Transverse colon (tissue), 4 donors: ENCODE measurements at regions not wholly inside any gene's neighbourhood (a gene's known extent, or its start where the extent isn't known, plus 50 kb on each side); places are given as distances from the start of the nearest gene placed in this dataset.

ENCODE experiments used
- EP300 ChIP-seq: sonication (generic); formaldehyde crosslinking; IDR thresholded peaks from one replicate; pipeline ENCODE4 v1.6.1; 2017; ENCODE audit warnings: antibody characterized with exemption, low read depth
- POLR2A ChIP-seq: fragments of 450-650 bp; IDR thresholded peaks from one replicate; pipeline ENCODE4 v1.6.1; 2016; ENCODE audit warnings: antibody characterized with exemption, mild to moderate bottlenecking, moderate library complexity
- POLR2AphosphoS5 ChIP-seq, 3 donors: sonication (generic); formaldehyde crosslinking; IDR thresholded peaks; one replicate each; pipeline ENCODE4 v1.6.1; 2016; ENCODE audit warnings: antibody characterized with exemption in 3 of 3
- TF ChIP-seq, protein P1 (sequence below), 5 experiments: fragments of 200-600 bp in 3 of 5; fragments of 450-650 bp in 2 of 5; sonication (generic) in 3 of 5; IDR thresholded peaks; 1 replicate in 2 of 5; 2 replicates in 3 of 5; pipeline ENCODE4 v1.5.1; 2016 to 2017; ENCODE audit warnings: antibody characterized with exemption in 5 of 5, inconsistent platforms in 3 of 5, mild to moderate bottlenecking in 2 of 5, moderate library complexity in 1 of 5

DNA sequence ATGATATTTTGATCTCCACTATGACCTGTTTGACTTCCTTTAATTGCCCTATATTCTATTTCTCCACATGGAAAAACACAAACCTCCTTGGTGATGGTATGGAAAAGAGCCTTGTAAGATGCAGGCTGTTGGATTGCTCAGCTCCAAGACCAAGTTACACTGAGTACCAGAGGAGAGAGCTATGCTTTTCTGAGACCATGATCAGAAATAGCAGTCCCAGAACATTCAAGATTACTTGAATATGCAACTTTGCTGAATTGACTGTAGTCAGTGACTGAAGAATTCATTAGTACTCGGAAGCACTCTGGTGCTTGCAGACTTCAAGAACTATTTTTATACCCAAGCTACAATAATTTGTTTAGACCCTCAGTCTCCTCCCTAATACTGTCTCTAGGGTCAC lies 310.6 kb upstream of the FSIP2 start:
- TF ChIP-seq, protein P1, sequence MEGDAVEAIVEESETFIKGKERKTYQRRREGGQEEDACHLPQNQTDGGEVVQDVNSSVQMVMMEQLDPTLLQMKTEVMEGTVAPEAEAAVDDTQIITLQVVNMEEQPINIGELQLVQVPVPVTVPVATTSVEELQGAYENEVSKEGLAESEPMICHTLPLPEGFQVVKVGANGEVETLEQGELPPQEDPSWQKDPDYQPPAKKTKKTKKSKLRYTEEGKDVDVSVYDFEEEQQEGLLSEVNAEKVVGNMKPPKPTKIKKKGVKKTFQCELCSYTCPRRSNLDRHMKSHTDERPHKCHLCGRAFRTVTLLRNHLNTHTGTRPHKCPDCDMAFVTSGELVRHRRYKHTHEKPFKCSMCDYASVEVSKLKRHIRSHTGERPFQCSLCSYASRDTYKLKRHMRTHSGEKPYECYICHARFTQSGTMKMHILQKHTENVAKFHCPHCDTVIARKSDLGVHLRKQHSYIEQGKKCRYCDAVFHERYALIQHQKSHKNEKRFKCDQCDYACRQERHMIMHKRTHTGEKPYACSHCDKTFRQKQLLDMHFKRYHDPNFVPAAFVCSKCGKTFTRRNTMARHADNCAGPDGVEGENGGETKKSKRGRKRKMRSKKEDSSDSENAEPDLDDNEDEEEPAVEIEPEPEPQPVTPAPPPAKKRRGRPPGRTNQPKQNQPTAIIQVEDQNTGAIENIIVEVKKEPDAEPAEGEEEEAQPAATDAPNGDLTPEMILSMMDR (IDR thresholded peaks at IDR 0.05), result no peak
- TF ChIP-seq POLR2A (no peak), POLR2AphosphoS5 (IDR thresholded peaks at IDR 0.05) (no peak), EP300 (no peak)
